Neutrophil (primary cell): ENCODE measurements at regions not wholly inside any gene's neighbourhood (a gene's known extent, or its start where the extent isn't known, plus 50 kb on each side); places are given as distances from the start of the nearest gene placed in this dataset.

ENCODE experiments used
- H3K27ac ChIP-seq: fragments of 200-600 bp; sonication (generic); 2 replicates; pipeline ENCODE4 v1.5.1; 2016; ENCODE audit warnings: mild to moderate bottlenecking, moderate library complexity
- H3K27me3 ChIP-seq: fragments of 200-600 bp; sonication (generic); 2 replicates; pipeline ENCODE4 v1.6.0; 2016; ENCODE audit warnings: mild to moderate bottlenecking
- H3K36me3 ChIP-seq: fragments of 200-600 bp; sonication (generic); 2 replicates; pipeline ENCODE4 v1.5.1; 2017
- H3K4me1 ChIP-seq, 2 experiments: fragments of 200-600 bp in 1 of 2; sonication (generic) in 1 of 2; 1 replicate in 1 of 2; 2 replicates in 1 of 2; pipeline versions ENCODE4 v1.5.1 to v1.6.1; 2013 to 2016; ENCODE audit warnings: low read depth in 1 of 2, low read length in 1 of 2, mild to moderate bottlenecking in 1 of 2, moderate library complexity in 1 of 2; ENCODE audit not compliant: control insufficient read depth in 1 of 2, insufficient read depth in 1 of 2
- H3K4me3 ChIP-seq, 2 experiments: fragments of 200-600 bp in 1 of 2; sonication (generic) in 1 of 2; 1 replicate in 1 of 2; 2 replicates in 1 of 2; pipeline ENCODE4 v1.5.1; 2013 to 2016; ENCODE audit warnings: low read depth in 1 of 2, low read length in 1 of 2, mild to moderate bottlenecking in 1 of 2, moderate library complexity in 1 of 2
- H3K9me3 ChIP-seq: fragments of 200-600 bp; sonication (generic); 2 replicates; pipeline ENCODE4 v1.5.1; 2016
- CTCF ChIP-seq: fragments of 200-600 bp; sonication (generic); IDR thresholded peaks from 2 replicates; pipeline ENCODE4 v1.5.1; 2016; ENCODE audit warnings: antibody characterized with exemption

GRCh38 chr22:48369789-48370507 is 1457.7 kb downstream of the BRD1 start:
- TF ChIP-seq CTCF = no peak
- no peak overlapping the region for H3K27ac ChIP-seq
- H3K36me3 ChIP-seq = no peaks in the 10 kb centered on the region
- H3K4me3 ChIP-seq = no peak overlapping the region
- no peaks in the 10 kb centered on the region for H3K9me3 ChIP-seq
- no peaks in the 10 kb centered on the region for H3K4me1 ChIP-seq
- no peaks in the 10 kb centered on the region for H3K27me3 ChIP-seq

GRCh38 chr22:48368975-48369525 is 1458.6 kb downstream of the BRD1 start:
- H3K4me3 ChIP-seq = no peak overlapping the region
- H3K9me3 ChIP-seq = no peaks in the 10 kb centered on the region
- no peak overlapping the region for H3K27ac ChIP-seq
- no peaks in the 10 kb centered on the region for H3K36me3 ChIP-seq
- H3K27me3 ChIP-seq = no peaks in the 10 kb centered on the region
- H3K4me1 ChIP-seq = no peaks in the 10 kb centered on the region
- TF ChIP-seq CTCF = no peak

GRCh38 chr22:48367731-48368130 is 1459.9 kb downstream of the BRD1 start:
- H3K36me3 ChIP-seq = no peaks in the 10 kb centered on the region
- no peaks in the 10 kb centered on the region for H3K27me3 ChIP-seq
- H3K27ac ChIP-seq = no peak overlapping the region
- H3K9me3 ChIP-seq = no peaks in the 10 kb centered on the region
- no peaks in the 10 kb centered on the region for H3K4me1 ChIP-seq
- no peak for TF ChIP-seq CTCF
- H3K4me3 ChIP-seq = no peak overlapping the region

- TF ChIP-seq CTCF = no peak
- no peak overlapping the region for H3K4me3 ChIP-seq
Observed at GRCh38 chr22:48366591-48366990, 1461.1 kb downstream of the BRD1 start.

GRCh38 chr22:48366056-48366455 is 1461.6 kb downstream of the BRD1 start:
- H3K27me3 ChIP-seq = no peaks in the 10 kb centered on the region
- no peak overlapping the region for H3K4me3 ChIP-seq
- H3K4me1 ChIP-seq = no peaks in the 10 kb centered on the region
- H3K27ac ChIP-seq = no peak overlapping the region
- TF ChIP-seq CTCF = no peak
- no peaks in the 10 kb centered on the region for H3K36me3 ChIP-seq
- H3K9me3 ChIP-seq = no peaks in the 10 kb centered on the region

More at GRCh38 chr22:48366591-48366990, 1461.1 kb downstream of the BRD1 start:
- no peaks in the 10 kb centered on the region for H3K27me3 ChIP-seq
- H3K27ac ChIP-seq = no peak overlapping the region
- H3K9me3 ChIP-seq = no peaks in the 10 kb centered on the region
- no peaks in the 10 kb centered on the region for H3K36me3 ChIP-seq
- no peaks in the 10 kb centered on the region for H3K4me1 ChIP-seq
